ENCODE measurements at regions not wholly inside any gene's neighbourhood (a gene's known extent, or its start where the extent isn't known, plus 50 kb on each side); places are given as distances from the start of the nearest gene placed in this dataset.

DNA sequence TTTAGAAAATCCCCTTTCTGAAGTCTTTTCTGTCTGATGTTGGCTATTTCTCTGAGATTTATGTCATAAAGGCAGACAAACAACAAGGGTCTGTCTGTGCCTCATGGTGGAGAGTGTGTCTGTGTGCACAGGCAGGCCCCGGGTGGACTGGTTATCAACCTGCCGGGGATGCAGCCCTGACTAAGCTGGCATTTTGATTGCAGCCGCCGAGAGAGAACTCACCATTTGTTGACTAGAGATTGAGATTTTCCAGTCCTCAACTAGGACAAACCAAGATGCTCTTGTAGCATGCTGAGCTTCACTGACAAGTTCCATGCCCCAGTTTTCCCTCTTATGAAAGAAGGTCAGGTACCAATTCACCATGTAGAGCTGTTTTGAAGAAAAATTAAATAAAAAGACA lies 363.6 kb upstream of the CNR1 start:
- H3K9me3 Mint-ChIP-seq: peaks cover 22% of the 10 kb centered on the region
- no peaks in the 10 kb centered on the region for H3K36me3 ChIP-seq (ENCODE audit: control insufficient read depth, insufficient read depth, low read length)
- H3K27ac ChIP-seq (ENCODE audit: low read depth, low read length): no peak overlapping the region
- 91% methylated on average over 4 of the region's 4 CpGs for WGBS, 2 experiments (ENCODE audit: insufficient coverage in 1 of 2, insufficient read length in 1 of 2)
- peaks cover 2% of the 10 kb centered on the region for H3K27me3 Mint-ChIP-seq (ENCODE audit: insufficient read depth)
- no peak overlapping the region for H3K4me3 ChIP-seq (ENCODE audit: low read length)
- H3K4me1 Mint-ChIP-seq: no peaks in the 10 kb centered on the region
- no peak for TF ChIP-seq CTCF (conservative IDR thresholded peaks at IDR 0.05)
- no peak overlapping the region for H3K4me3 Mint-ChIP-seq
- no peaks in the 10 kb centered on the region for H3K27me3 ChIP-seq (ENCODE audit: control insufficient read depth, insufficient read depth, low read length, poor library complexity, severe bottlenecking)
- H3K36me3 Mint-ChIP-seq (ENCODE audit: low read depth): peaks cover 1% of the 10 kb centered on the region
- no peaks in the 10 kb centered on the region for H3K4me1 ChIP-seq (ENCODE audit: control insufficient read depth, insufficient read depth, low read length)
- no peak overlapping the region for H3K9ac ChIP-seq (ENCODE audit: extremely low read depth, low read length, poor library complexity, severe bottlenecking)
- DNase-seq: no peak
- no peak overlapping the region for H3K27ac Mint-ChIP-seq
- H3K9me3 ChIP-seq (ENCODE audit: control insufficient read depth, low read length): no peaks in the 10 kb centered on the region

DNA sequence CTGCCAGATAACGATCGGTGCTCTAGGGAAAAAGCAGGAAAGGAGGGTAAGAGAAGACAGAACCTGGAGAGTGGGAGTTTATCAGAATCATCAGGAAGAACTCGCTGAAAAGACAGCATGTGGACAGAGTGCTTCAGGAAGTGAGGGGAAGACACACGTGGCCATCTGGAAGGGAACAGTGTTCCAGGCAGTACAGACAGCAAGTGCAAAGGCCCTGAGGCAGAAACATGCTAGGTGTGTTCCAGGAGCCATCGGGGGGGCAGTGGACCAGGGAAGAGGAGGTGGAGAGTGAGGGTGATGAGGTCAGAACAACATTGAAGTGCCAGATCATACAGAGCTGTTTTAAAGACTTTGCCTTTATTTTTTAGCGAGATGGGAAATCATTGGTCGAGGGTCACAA lies 354.3 kb upstream of the CNR1 start:
- no peak for DNase-seq
- no peak overlapping the region for H3K27ac Mint-ChIP-seq

GRCh38 chr6:88520017-88520338 lies 353.8 kb upstream of the CNR1 start:
- H3K36me3 ChIP-seq (ENCODE audit: control insufficient read depth, insufficient read depth, low read length): no peaks in the 10 kb centered on the region
- H3K9ac ChIP-seq (ENCODE audit: extremely low read depth, low read length, poor library complexity, severe bottlenecking): no peak overlapping the region
- Mint-ChIP-seq H3K27ac (no peak overlapping the region), H3K36me3 (ENCODE audit: low read depth) (no peaks in the 10 kb centered on the region), H3K4me3 (no peak overlapping the region), H3K27me3 (ENCODE audit: insufficient read depth) (peaks cover 6% of the 10 kb centered on the region), H3K4me1 (peaks cover 9% of the 10 kb centered on the region), H3K9me3 (peaks cover 6% of the 10 kb centered on the region)
- no peak overlapping the region for H3K4me3 ChIP-seq (ENCODE audit: low read length)
- DNase-seq: no peak
- no peak for TF ChIP-seq CTCF (conservative IDR thresholded peaks at IDR 0.05)
- H3K27ac ChIP-seq (ENCODE audit: low read depth, low read length): no peak overlapping the region
- H3K27me3 ChIP-seq (ENCODE audit: control insufficient read depth, insufficient read depth, low read length, poor library complexity, severe bottlenecking): no peaks in the 10 kb centered on the region
- H3K9me3 ChIP-seq (ENCODE audit: control insufficient read depth, low read length): no peaks in the 10 kb centered on the region
- no peaks in the 10 kb centered on the region for H3K4me1 ChIP-seq (ENCODE audit: control insufficient read depth, insufficient read depth, low read length)

More for the DNA sequence above, 354.3 kb upstream of the CNR1 start:
- peaks cover 9% of the 10 kb centered on the region for H3K4me1 Mint-ChIP-seq
- peaks cover 7% of the 10 kb centered on the region for H3K9me3 Mint-ChIP-seq
- H3K4me3 ChIP-seq (ENCODE audit: low read length): no peak overlapping the region
- no peak overlapping the region for H3K4me3 Mint-ChIP-seq
- no peak overlapping the region for H3K27ac ChIP-seq (ENCODE audit: low read depth, low read length)
- no peaks in the 10 kb centered on the region for H3K9me3 ChIP-seq (ENCODE audit: control insufficient read depth, low read length)
- no peaks in the 10 kb centered on the region for H3K4me1 ChIP-seq (ENCODE audit: control insufficient read depth, insufficient read depth, low read length)
- H3K27me3 ChIP-seq (ENCODE audit: control insufficient read depth, insufficient read depth, low read length, poor library complexity, severe bottlenecking): no peaks in the 10 kb centered on the region
- no peak for TF ChIP-seq CTCF (conservative IDR thresholded peaks at IDR 0.05)
- H3K9ac ChIP-seq (ENCODE audit: extremely low read depth, low read length, poor library complexity, severe bottlenecking): no peak overlapping the region
- 89 to 93% methylated on average over 7 of the region's 7 CpGs for WGBS, 2 experiments (ENCODE audit: insufficient coverage in 1 of 2, insufficient read length in 1 of 2)
- no peaks in the 10 kb centered on the region for H3K36me3 ChIP-seq (ENCODE audit: control insufficient read depth, insufficient read depth, low read length)
- H3K27me3 Mint-ChIP-seq (ENCODE audit: insufficient read depth): peaks cover 6% of the 10 kb centered on the region
- no peaks in the 10 kb centered on the region for H3K36me3 Mint-ChIP-seq (ENCODE audit: low read depth)

All from endodermal cell (in vitro differentiated cells).